PC-3 (cell line): ENCODE measurements at regions not wholly inside any gene's neighbourhood (a gene's known extent, or its start where the extent isn't known, plus 50 kb on each side); places are given as distances from the start of the nearest gene placed in this dataset.

Source experiments
- ATAC-seq: fragments of 200-7000 bp; cut with Tn5 transposase; 2 replicates; pipeline ENCODE4 v1.9.1; 2020; ENCODE audit warnings: mild to moderate bottlenecking, moderate library complexity
- BruUV-seq: library from RNA; stranded (reverse); fragments of 400-500 nt; replicated peaks from 2 replicates; lab custom pipeline; 2021; lab: Mats Ljungman, UMichigan
- CTCF ChIA-PET: fragments of 300-600 bp; sonication (Branson Sonifier 250); formaldehyde crosslinking; loops from one replicate; lab custom pipeline; 2022; ENCODE audit warnings: antibody characterized with exemption; lab: Charles Lee
- POLR2A ChIA-PET: fragments of 300-600 bp; sonication (Branson Sonifier 250); formaldehyde crosslinking; loops from one replicate; lab custom pipeline; 2022; ENCODE audit warnings: antibody characterized with exemption; ENCODE audit not compliant: unreplicated experiment; lab: Charles Lee
- DNase-seq: peaks from one replicate; pipeline ENCODE4 v3.0.0-alpha.2; 2015
- H2AFZ ChIP-seq: fragments of 300-600 bp; sonication (generic); 2 replicates; pipeline ENCODE4 v1.6.0; 2016; ENCODE audit warnings: antibody characterized with exemption, low read length
- H3F3A ChIP-seq: fragments of 300-600 bp; sonication (generic); one replicate; pipeline ENCODE4 v1.6.0; 2017; ENCODE audit warnings: antibody characterized with exemption, low read length, control low read depth, mild to moderate bottlenecking; ENCODE audit not compliant: unreplicated experiment
- H3K27ac ChIP-seq: fragments of 300-600 bp; sonication (generic); 2 replicates; pipeline ENCODE4 v1.5.1; 2016; ENCODE audit warnings: mild to moderate bottlenecking, low read length
- H3K27me3 ChIP-seq: fragments of 300-600 bp; sonication (generic); 2 replicates; pipeline ENCODE4 v1.6.1; 2016; ENCODE audit warnings: low read length, mixed read lengths
- H3K36me3 ChIP-seq: fragments of 300-600 bp; sonication (generic); 2 replicates; pipeline ENCODE4 v1.6.1; 2016; ENCODE audit warnings: low read depth, mixed run types, low read length, mixed read lengths
- H3K4me1 ChIP-seq: fragments of 300-600 bp; sonication (generic); 2 replicates; pipeline ENCODE4 v1.5.1; 2016; ENCODE audit warnings: low read length; ENCODE audit not compliant: insufficient read depth
- H3K4me2 ChIP-seq: fragments of 300-600 bp; sonication (generic); 2 replicates; pipeline ENCODE4 v1.6.0; 2016; ENCODE audit warnings: low read length
- H3K4me3 ChIP-seq: fragments of 300-600 bp; sonication (generic); 2 replicates; pipeline ENCODE4 v1.5.1; 2016; ENCODE audit warnings: mild to moderate bottlenecking, low read length, mixed read lengths
- H3K79me2 ChIP-seq: fragments of 300-600 bp; sonication (generic); 2 replicates; pipeline ENCODE4 v1.6.1; 2017; ENCODE audit warnings: low read length, mixed read lengths
- H3K9ac ChIP-seq: fragments of 300-600 bp; sonication (generic); 2 replicates; pipeline ENCODE4 v1.6.0; 2016; ENCODE audit warnings: mild to moderate bottlenecking, low read length
- H3K9me2 ChIP-seq: fragments of 300-600 bp; sonication (generic); replicated peaks from 2 replicates; pipeline ENCODE4 v1.6.1; 2016; ENCODE audit warnings: mixed run types, low read length, mixed read lengths
- H3K9me3 ChIP-seq: fragments of 300-600 bp; sonication (generic); 2 replicates; pipeline ENCODE4 v1.6.1; 2016; ENCODE audit warnings: low read length, mixed read lengths
- H4K20me1 ChIP-seq: fragments of 300-600 bp; sonication (generic); 2 replicates; pipeline ENCODE4 v1.6.1; 2016; ENCODE audit warnings: low read length, mixed read lengths
- EZH2 ChIP-seq: fragments of 300-600 bp; sonication (generic); IDR thresholded peaks from one replicate; pipeline ENCODE4 v1.6.1; 2017; ENCODE audit warnings: antibody characterized with exemption, mild to moderate bottlenecking, low read length; ENCODE audit not compliant: unreplicated experiment
- EZH2phosphoT487 ChIP-seq: fragments of 300-600 bp; sonication (generic); IDR thresholded peaks from 2 replicates; pipeline ENCODE4 v1.6.1; 2018; ENCODE audit warnings: mild to moderate bottlenecking, antibody characterized with exemption, low read length, borderline replicate concordance
- intact Hi-C: fragments of 100-400 bp; cut with micrococcal nuclease; formaldehyde crosslinking; loops from 2 replicates; pipeline ENCODE4 v1.9.0; 2023
- TF ChIP-seq, protein P1 (sequence below): fragments of 300-600 bp; sonication (generic); conservative IDR thresholded peaks from 2 replicates; pipeline ENCODE4 v1.5.1; 2017; ENCODE audit warnings: antibody characterized with exemption, low read depth, mild to moderate bottlenecking, low read length

DNA sequence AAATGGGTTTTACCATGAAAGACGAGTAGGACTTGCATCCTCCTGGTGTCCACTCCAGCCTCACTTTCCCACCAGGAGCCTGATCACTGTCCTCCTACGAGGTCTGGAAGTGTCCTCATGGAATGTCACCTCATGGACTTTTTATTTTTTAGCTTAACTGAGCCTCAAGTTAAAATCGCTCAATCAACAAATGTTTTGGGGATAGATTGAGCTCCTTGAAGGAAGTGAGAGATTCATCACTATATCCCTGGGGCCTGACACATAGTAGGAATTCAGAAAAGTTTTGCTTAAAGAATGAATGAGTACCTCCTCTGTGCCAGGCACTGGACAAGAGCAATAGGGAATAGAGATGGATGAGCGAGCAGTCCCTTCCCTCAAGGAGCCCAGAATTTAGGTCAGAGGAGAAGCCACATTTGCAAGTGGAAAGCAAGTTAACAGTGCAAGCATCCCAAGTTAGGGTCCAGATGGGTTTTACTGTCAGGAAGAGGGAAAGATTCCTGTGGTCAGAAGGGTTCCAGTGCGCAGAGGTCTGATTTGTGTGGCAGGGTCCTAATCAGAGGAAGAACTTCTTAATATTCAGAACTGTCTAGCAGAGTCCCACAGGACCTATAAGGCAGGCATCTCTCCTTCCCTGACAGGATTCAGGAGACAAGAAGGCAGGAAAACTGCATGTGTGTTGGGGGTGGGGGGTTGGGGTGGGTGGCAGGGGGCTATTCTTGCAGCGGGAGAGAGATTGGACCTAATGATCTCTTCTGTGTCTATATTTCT lies 67.0 kb downstream of the MYCN start:
- Histone ChIP-seq H3K9me3 (no peaks in the 10 kb centered on the region), H3K27me3 (no peaks in the 10 kb centered on the region), H3K4me3 (no peak overlapping the region), H3K4me2 (no peak overlapping the region), H4K20me1 (no peaks in the 10 kb centered on the region), H3K9me2 (no peaks in the 10 kb centered on the region), H3K36me3 (no peaks in the 10 kb centered on the region), H3K27ac (no peak overlapping the region), H3F3A (no peaks in the 10 kb centered on the region), H3K9ac (no peak overlapping the region), H2AFZ (no peak overlapping the region), H3K79me2 (no peaks in the 10 kb centered on the region), H3K4me1 (no peaks in the 10 kb centered on the region)
- ChIA-PET POLR2A (no interaction called here), CTCF (no interaction called here)
- TF ChIP-seq, protein P1, sequence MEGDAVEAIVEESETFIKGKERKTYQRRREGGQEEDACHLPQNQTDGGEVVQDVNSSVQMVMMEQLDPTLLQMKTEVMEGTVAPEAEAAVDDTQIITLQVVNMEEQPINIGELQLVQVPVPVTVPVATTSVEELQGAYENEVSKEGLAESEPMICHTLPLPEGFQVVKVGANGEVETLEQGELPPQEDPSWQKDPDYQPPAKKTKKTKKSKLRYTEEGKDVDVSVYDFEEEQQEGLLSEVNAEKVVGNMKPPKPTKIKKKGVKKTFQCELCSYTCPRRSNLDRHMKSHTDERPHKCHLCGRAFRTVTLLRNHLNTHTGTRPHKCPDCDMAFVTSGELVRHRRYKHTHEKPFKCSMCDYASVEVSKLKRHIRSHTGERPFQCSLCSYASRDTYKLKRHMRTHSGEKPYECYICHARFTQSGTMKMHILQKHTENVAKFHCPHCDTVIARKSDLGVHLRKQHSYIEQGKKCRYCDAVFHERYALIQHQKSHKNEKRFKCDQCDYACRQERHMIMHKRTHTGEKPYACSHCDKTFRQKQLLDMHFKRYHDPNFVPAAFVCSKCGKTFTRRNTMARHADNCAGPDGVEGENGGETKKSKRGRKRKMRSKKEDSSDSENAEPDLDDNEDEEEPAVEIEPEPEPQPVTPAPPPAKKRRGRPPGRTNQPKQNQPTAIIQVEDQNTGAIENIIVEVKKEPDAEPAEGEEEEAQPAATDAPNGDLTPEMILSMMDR: no peak
- TF ChIP-seq EZH2phosphoT487: no peak
- TF ChIP-seq EZH2: no peak
- intact Hi-C loops: no loop called here
- DNase-seq (no peak), ATAC-seq (no peak)
- no TSS peak for BruUV-seq

DNA sequence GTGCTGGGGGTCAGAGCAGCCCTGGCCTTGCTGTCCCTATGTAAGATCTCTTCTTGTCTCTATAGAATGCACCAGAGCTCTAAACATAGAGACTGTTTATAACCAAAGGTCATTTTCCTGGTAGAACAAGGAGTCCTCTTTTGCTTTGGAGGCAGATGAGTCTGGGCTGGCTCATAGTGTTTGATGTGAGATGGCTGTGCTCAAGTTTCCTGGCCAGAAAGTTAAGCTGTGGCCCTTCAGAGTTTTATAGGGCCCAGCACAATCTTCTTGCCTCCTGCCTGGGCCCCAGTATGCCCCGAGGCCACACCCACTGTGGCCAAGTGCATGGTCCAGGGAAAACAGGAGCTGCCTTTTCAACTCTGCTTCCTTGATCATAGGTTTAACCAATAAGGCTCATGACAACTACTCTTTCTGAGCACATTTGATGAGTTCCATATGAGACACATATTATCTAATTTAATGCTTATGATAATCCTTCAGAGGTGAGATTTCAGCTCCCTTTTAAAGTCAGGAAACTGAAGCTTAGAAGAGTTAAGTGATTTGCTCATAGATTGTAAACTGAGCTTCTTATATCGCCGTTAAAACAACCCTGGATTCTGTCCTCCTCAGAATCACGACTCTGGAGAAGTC lies 66.3 kb downstream of the MYCN start:
- intact Hi-C loops: no loop called here
- no peak overlapping the region for H3K4me3 ChIP-seq
- CTCF ChIA-PET: no interaction called here
- no peak overlapping the region for H3K4me2 ChIP-seq
- BruUV-seq: no TSS peak
- ATAC-seq (no peak), DNase-seq (no peak)
- H3K9me2 ChIP-seq: no peaks in the 10 kb centered on the region
- no peaks in the 10 kb centered on the region for H3K4me1 ChIP-seq
- H3K27ac ChIP-seq: no peak overlapping the region
- no peak overlapping the region for H2AFZ ChIP-seq
- no peaks in the 10 kb centered on the region for H3K79me2 ChIP-seq
- H4K20me1 ChIP-seq: no peaks in the 10 kb centered on the region
- no peaks in the 10 kb centered on the region for H3F3A ChIP-seq
- TF ChIP-seq EZH2 (no peak), EZH2phosphoT487 (no peak)
- TF ChIP-seq, protein P1: no peak
- POLR2A ChIA-PET: no interaction called here
- no peaks in the 10 kb centered on the region for H3K27me3 ChIP-seq
- no peak overlapping the region for H3K9ac ChIP-seq
- H3K9me3 ChIP-seq: no peaks in the 10 kb centered on the region
- H3K36me3 ChIP-seq: no peaks in the 10 kb centered on the region
